OCI-LY3 (cell line): ENCODE measurements at regions not wholly inside any gene's neighbourhood (a gene's known extent, or its start where the extent isn't known, plus 50 kb on each side); places are given as distances from the start of the nearest gene placed in this dataset.

Experiments
- EZH2phosphoT487 ChIP-seq: fragments of 200-600 bp; shearing (Covaris generic); IDR thresholded peaks from 2 replicates; pipeline ENCODE4 v1.6.1; 2018; ENCODE audit warnings: antibody characterized with exemption, mixed run types, low read depth
- TF ChIP-seq, protein P1 (sequence below): fragments of 200-600, 300-600 bp; sonication (generic); IDR thresholded peaks from 2 replicates; pipeline ENCODE4 v1.5.1; 2014; ENCODE audit warnings: antibody characterized with exemption, low read length, low read depth

DNA sequence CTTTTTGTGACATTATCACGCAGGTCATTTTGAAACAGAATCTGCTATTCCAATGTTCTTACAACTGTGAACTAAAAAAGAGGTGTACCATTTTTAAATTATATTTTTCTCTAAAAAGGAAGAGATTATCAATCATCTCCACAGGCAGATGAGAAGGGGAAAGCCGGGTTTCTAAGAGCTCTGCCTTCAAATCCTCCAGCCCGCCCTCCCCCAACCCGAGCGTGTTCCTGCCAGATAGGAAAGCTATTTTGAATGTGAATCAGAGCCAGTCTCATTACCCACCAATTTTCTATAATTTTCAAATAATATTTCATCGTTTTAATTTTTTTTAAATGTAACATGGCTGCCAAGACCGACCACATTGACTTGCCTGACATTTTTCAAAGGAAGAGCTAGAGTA, 65.9 kb downstream of the KCNF1 start:
- TF ChIP-seq, protein P1, sequence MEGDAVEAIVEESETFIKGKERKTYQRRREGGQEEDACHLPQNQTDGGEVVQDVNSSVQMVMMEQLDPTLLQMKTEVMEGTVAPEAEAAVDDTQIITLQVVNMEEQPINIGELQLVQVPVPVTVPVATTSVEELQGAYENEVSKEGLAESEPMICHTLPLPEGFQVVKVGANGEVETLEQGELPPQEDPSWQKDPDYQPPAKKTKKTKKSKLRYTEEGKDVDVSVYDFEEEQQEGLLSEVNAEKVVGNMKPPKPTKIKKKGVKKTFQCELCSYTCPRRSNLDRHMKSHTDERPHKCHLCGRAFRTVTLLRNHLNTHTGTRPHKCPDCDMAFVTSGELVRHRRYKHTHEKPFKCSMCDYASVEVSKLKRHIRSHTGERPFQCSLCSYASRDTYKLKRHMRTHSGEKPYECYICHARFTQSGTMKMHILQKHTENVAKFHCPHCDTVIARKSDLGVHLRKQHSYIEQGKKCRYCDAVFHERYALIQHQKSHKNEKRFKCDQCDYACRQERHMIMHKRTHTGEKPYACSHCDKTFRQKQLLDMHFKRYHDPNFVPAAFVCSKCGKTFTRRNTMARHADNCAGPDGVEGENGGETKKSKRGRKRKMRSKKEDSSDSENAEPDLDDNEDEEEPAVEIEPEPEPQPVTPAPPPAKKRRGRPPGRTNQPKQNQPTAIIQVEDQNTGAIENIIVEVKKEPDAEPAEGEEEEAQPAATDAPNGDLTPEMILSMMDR: no peak
- TF ChIP-seq EZH2phosphoT487: no peak
